Inflammatory macrophage treated with lipopolysaccharide for 1 hour (primary cell): ENCODE measurements at regions not wholly inside any gene's neighbourhood (a gene's known extent, or its start where the extent isn't known, plus 50 kb on each side); places are given as distances from the start of the nearest gene placed in this dataset.

Experiments used
- DNase-seq, 2 donors: peaks; one replicate each; pipeline ENCODE4 v3.0.0-alpha.2; 2020 to 2022

DNA sequence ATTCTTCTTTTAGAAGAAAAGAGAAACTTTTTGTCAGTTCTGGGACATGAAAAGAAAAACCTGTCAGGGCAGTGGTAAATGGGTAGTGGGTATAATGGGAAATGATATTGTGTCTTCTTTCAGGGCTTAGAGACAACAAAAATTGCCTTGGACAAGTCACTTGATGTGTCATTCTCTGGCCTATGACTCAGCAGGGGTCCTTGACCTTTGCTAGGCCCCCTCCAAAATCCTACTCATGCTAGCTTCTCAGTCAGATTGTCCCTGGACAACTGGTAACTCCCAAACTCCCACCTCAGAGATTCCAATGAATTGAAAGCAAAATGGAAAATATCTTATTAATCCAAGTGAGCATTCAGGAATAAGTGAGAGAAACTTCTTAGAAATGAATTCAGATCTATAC lies 258.8 kb upstream of the SPRY2 start:
- no peak for DNase-seq

DNA sequence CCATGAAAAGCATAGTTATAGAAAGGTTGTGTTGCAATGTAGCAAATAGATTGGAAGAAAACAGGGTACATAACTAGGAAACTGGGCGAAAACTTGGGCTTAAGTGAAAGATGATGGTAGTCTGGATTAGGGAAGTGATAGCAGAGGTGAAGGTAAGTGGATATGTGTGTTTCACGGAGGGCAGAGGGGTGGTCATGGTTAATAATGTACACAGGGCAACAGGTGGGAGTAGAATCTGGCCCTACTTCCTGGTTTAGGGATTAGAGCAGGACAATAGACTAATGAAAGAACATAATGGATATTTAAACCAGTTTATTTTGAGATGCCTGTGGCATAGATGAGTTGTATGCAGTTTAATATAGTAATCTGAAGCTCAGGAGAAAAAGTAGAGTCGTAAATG lies 257.3 kb upstream of the SPRY2 start:
- DNase-seq = no peak

DNA sequence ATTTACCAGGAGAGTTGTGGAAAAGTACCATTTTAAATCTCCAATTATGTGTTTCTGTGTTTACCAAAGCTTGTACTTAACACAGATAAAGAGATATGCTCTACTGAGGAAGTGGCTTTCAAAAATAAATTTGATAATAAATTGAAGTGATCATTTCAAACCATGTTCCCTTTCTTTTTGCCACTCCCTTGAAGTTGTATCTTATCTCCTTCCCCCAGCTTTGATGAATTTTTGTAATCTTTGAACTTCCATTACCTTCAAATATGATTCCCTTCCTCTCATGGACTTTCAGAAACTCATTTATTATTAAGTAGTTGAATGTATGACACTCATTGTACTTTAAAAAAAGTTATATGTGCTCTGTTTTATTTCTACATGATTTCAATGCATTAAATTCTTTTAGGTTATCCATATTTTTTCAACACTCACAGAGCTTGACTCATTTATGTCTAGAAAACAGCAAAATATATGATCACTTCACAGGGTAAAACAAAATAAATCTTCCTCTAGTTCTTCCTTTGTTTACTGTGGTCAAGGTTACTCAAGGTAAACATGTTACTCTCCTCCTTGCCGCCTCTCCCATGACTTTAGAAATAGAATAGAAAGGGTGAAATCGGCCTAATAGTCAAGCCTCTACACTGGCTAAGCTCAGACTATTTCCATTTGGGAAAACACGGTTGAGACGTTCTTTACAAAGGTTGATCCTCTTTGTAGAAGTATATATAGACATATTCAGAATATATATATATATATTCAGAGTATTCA lies 251.2 kb upstream of the SPRY2 start:
- no peak for DNase-seq

- no peak for DNase-seq
Measured at GRCh38 chr13:80590551-80590950, 249.6 kb upstream of the SPRY2 start.

GRCh38 chr13:80586356-80586755 lies 245.4 kb upstream of the SPRY2 start:
- peak; percentile 45 to 62 for DNase-seq

GRCh38 chr13:80585531-80585930 lies 244.6 kb upstream of the SPRY2 start:
- no peak for DNase-seq

GRCh38 chr13:80584785-80585184 lies 243.9 kb upstream of the SPRY2 start:
- DNase-seq = no peak

GRCh38 chr13:80584306-80584705 lies 243.4 kb upstream of the SPRY2 start:
- DNase-seq = no peak

- DNase-seq = no peak
Measured at GRCh38 chr13:80577926-80578670, 237.2 kb upstream of the SPRY2 start.

DNA sequence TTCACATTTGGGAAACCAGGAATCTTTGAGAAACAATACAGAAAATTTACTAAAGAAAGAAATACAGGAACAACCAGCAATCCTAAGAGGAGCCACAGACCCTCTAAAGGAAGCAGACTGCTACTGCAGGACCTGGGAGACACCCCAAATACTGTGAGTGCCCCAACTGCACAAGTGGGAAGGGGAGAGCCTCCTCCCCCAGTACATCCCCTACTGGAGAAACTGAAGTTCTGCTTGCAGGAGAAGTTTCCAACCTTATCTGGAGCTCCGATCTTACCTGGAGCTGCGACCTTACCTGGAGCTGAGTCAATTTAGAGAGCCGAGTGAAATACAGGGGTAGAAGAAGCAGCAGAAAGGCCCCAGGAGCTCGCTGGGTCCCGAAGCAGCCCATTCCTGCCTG lies 236.4 kb upstream of the SPRY2 start:
- DNase-seq = no peak

GRCh38 chr13:80574113-80574850 lies 233.4 kb upstream of the SPRY2 start:
- DNase-seq = no peak

- DNase-seq = no peak
Measured at GRCh38 chr13:80572923-80573316, 232.0 kb upstream of the SPRY2 start.

GRCh38 chr13:80572308-80572922 lies 231.5 kb upstream of the SPRY2 start:
- DNase-seq = no peak

DNA sequence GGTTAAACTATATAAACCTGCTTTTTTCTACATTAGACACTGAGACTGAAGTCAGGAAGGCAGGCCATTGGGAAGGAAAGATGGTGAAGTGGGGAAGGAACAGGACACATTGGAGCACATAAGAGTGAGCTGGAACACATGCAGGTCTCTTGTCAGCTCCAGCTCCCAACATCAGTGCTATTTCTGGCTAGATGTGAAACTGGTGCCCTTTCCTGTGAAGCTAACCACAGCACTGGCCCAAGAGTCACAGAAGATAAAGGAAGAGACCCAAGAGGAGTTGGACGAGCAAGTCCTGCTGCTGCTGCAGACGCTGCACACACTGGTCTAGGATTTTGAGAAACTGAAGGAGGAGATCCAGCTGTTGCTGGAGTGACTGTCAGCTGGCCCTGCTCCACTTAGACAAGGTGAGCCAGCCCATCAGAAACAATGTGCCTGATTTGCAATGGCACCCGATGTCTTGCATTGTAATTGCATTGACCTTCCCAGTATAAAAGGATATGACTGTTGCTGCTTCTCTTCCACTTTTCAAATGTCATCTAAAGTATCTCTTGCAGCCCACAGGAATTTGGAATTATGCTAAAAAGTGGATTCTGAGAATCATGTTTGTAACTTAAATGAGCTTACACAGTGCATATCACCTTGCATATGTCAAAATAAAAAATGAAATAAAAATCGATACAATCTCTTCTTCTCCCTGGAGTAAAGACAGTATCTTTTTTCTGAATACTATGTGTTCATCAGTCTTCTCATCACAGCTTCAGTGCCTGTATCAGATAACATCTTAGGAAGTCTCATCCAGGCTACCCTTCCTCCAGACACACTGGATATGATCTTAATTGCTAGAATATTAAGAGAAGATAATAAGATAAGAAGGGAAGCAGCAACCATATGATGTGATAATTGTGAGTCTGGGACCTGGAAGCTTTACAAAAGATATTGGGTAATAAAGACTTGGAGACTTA lies 230.7 kb upstream of the SPRY2 start:
- no peak for DNase-seq

DNA sequence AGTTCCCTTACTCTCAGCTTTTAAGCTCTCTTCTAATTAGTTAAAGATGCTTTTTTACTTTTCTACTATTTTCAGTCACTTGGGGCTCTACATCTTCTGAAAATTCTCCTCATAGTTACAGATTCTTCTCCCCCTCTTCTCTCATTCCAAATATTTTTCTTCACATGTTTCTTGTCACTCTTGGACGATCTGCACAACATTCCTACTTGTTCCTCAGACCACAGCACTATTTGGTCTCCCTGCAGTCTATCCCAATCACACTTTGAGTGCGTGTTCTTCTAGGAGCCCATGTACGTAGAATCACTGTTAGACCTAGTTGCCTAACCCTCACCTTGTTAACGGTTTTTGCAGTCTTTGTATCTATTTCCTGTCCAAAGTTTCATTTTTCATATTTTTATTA lies 222.5 kb upstream of the SPRY2 start:
- DNase-seq = no peak

DNA sequence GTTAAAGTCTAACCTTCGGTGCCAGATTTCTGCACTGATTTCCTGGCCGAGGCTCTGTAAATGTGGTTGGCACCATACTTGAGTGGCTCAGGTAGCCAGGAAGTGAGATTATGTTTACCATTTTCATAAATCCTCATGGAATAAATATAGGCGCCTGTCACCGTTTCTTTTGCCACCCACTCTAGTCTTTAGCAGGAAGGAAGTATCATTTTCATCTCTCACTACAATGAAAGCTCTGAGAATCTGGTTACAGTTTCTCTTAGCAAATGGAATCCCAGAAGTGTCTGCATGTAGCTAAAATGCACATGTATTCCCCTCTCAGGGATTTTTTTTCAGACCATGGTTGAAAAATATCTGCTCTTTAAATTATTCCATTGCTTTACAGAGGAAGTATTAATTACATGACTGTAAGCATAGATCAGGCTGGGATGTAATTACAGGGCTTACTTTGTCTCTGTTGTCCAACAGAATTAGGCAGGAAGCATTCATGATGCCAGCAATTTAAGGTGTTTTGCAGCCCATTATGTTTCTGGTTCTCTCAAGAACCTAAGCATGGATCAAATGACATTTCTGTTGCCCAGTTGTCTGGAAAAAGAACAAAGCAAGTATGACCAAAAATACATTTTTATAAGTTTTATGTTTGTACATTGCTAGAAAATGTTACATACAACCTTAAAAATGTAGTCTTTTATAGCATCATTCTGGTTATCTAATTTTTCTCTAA lies 221.7 kb upstream of the SPRY2 start:
- DNase-seq = no peak

- DNase-seq = no peak
Measured at GRCh38 chr13:80560609-80561008, 219.7 kb upstream of the SPRY2 start.

DNA sequence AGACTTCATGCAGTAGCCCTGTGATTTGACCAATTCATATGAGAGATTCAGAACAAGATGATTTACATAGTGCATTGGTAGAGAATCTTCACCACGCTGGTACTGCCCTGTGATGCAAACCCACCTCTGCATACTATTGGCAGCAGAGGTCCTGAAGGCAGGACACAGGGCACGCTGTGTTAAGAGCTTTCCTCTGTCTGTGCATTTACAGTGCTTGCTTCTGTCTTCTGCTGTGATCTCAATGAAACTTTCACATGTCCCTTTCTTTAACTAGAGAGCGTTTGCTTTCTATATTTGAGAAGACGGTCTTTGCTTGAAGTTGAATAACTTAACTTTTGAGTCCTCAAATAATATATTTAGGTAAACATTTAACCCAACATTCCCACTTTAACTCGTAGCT lies 219.0 kb upstream of the SPRY2 start:
- DNase-seq = no peak

GRCh38 chr13:80558074-80558473 lies 217.1 kb upstream of the SPRY2 start:
- DNase-seq = no peak

DNA sequence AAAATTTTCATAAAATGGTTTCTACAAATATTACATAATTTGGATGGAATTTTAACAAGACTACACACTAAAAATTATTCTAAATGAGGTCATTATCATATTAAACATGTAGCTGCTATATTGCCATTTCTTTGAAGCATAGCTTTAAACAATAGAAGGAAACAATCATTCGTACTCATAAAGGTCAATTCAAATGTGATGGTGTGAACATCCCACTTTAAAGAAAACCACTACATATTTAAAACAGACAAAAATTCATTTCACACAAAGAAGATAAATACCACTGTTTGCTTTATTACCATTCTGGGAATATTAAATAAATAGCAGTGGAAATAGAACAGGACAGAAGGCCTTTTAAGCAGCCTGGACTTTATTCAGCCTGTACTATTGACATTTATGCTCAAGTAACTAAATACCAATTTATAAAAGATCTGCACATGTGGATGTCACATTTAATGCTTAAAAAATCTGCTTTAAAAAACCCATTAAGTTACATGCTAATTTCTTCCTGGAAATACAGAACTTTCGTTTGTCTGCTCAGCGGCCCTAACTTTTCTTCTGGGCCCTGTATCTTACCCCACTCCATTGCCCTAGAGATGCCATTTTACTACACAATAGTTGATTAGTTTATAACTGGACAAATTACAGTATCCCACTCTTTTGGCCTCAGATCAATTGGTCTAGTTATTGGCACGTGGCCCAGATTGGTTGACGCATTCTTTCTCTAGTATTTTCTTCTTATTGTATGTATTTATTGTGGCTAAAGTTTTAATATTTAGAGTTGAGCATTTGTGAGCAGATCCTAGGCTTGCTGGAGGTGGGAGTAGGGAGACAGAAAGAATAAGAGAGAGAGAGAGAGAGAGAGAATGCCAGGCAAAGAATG lies 215.1 kb upstream of the SPRY2 start:
- no peak for DNase-seq
